Stomach (tissue), 8 donors: ENCODE measurements at regions not wholly inside any gene's neighbourhood (a gene's known extent, or its start where the extent isn't known, plus 50 kb on each side); places are given as distances from the start of the nearest gene placed in this dataset.

Source experiments
- DNase-seq, 2 donors: peaks; one replicate each; pipeline versions ENCODE4 v3.0.0 to v3.0.0-alpha.2; 2013 to 2019
- H3K27ac ChIP-seq, 5 donors: fragments of 200-600 bp in 4 of 5; sonication (generic) in 4 of 5; one replicate each; pipeline ENCODE4 v1.5.1; 2013 to 2019; ENCODE audit warnings: mild to moderate bottlenecking in 1 of 5, moderate library complexity in 1 of 5
- H3K27me3 ChIP-seq, 3 donors: fragments of 200-600 bp; sonication (generic); one replicate each; pipeline ENCODE4 v1.5.1; 2017 to 2019; ENCODE audit warnings: mixed run types in 1 of 3
- H3K36me3 ChIP-seq, 4 donors: fragments of 200-600 bp; sonication (generic); 1 replicate in 3 of 4; 2 replicates in 1 of 4; pipeline ENCODE4 v1.5.1; 2016 to 2019
- H3K4me1 ChIP-seq, 4 donors: fragments of 200-600 bp; sonication (generic); one replicate each; pipeline ENCODE4 v1.5.1; 2016 to 2019
- H3K4me3 ChIP-seq, 4 donors: fragments of 200-600 bp; sonication (generic) in 3 of 4; one replicate each; pipeline ENCODE4 v1.5.1; 2016 to 2019; ENCODE audit warnings: mild to moderate bottlenecking in 1 of 4
- H3K9me3 ChIP-seq, 4 donors: fragments of 200-600 bp; sonication (generic); one replicate each; pipeline ENCODE4 v1.5.1; 2016 to 2019
- EP300 ChIP-seq: sonication (generic); formaldehyde crosslinking; IDR thresholded peaks from one replicate; pipeline ENCODE4 v1.6.1; 2017; ENCODE audit warnings: antibody characterized with exemption
- POLR2A ChIP-seq, 4 donors: fragments of 450-650 bp; IDR thresholded peaks; one replicate each; pipeline ENCODE4 v1.6.1; 2016; ENCODE audit warnings: antibody characterized with exemption in 4 of 4, control low read depth in 2 of 4, mild to moderate bottlenecking in 1 of 4, moderate library complexity in 1 of 4
- POLR2AphosphoS5 ChIP-seq, 3 donors: sonication (generic); formaldehyde crosslinking; IDR thresholded peaks; one replicate each; pipeline ENCODE4 v1.6.1; 2016; ENCODE audit warnings: antibody characterized with exemption in 3 of 3
- WGBS, 5 donors: extraction: QIAGEN DNeasy Blood & Tissue Kit in 3 of 5; methylation state at CpG; one replicate each; pipeline versions ENCODE4 v1.1.5 to v1.1.7; 2013 to 2018; 5-methylcytosine and 5-hydroxymethylcytosine counted together
- intact Hi-C: fragments of 100-400 bp; cut with DNase I; formaldehyde crosslinking; loops from one replicate; pipeline ENCODE4 v1.15.1; 2023; ENCODE audit warnings: low total_unique reads
- TF ChIP-seq, protein P1 (sequence below), 7 experiments: fragments of 450-650 bp in 4 of 7; fragments of 200-600 bp in 3 of 7; sonication (generic) in 3 of 7; IDR thresholded peaks; one replicate each; pipeline ENCODE4 v1.5.1; 2016 to 2019; ENCODE audit warnings: antibody characterized with exemption in 7 of 7, control low read depth in 2 of 7, mild to moderate bottlenecking in 1 of 7
- donor health status: healthy with polysubstance abuse.
- donor health status: Bipolar disorder and iron deficiency.
- donor health status: healthy.

- no peak for TF ChIP-seq POLR2A (IDR thresholded peaks at IDR 0.05)
- no peak for TF ChIP-seq POLR2AphosphoS5 (IDR thresholded peaks at IDR 0.05)
- no peak for TF ChIP-seq EP300
- TF ChIP-seq, protein P1, sequence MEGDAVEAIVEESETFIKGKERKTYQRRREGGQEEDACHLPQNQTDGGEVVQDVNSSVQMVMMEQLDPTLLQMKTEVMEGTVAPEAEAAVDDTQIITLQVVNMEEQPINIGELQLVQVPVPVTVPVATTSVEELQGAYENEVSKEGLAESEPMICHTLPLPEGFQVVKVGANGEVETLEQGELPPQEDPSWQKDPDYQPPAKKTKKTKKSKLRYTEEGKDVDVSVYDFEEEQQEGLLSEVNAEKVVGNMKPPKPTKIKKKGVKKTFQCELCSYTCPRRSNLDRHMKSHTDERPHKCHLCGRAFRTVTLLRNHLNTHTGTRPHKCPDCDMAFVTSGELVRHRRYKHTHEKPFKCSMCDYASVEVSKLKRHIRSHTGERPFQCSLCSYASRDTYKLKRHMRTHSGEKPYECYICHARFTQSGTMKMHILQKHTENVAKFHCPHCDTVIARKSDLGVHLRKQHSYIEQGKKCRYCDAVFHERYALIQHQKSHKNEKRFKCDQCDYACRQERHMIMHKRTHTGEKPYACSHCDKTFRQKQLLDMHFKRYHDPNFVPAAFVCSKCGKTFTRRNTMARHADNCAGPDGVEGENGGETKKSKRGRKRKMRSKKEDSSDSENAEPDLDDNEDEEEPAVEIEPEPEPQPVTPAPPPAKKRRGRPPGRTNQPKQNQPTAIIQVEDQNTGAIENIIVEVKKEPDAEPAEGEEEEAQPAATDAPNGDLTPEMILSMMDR (IDR thresholded peaks at IDR 0.05) = no peak
- Histone ChIP-seq H3K27ac (no peak overlapping the region), H3K27me3 (no peaks in the 10 kb centered on the region), H3K4me1 (no peaks in the 10 kb centered on the region), H3K4me3 (no peak overlapping the region), H3K36me3 (no peaks in the 10 kb centered on the region), H3K9me3 (peaks cover 0 to 5% (median 4%) of the 10 kb centered on the region in 4 donors)
- 46 to 67% (median 57%) methylated on average over 2 of the region's 2 CpGs for WGBS, 5 donors
- no peak for DNase-seq
- intact Hi-C loops = no loop called here
Measured at GRCh38 chr2:188678882-188679281, 295.3 kb upstream of the COL3A1 start.

GRCh38 chr2:188682838-188683237 lies 291.3 kb upstream of the COL3A1 start:
- Histone ChIP-seq H3K9me3 (peaks cover 0 to 6% (median 4%) of the 10 kb centered on the region in 4 donors), H3K36me3 (no peaks in the 10 kb centered on the region), H3K27ac (no peak overlapping the region), H3K4me3 (no peak overlapping the region), H3K4me1 (no peaks in the 10 kb centered on the region), H3K27me3 (no peaks in the 10 kb centered on the region)
- DNase-seq = no peak
- 41 to 66% (median 65%) methylated on average over 1 of the region's 1 CpG for WGBS, 5 donors
- intact Hi-C loops = no loop called here
- TF ChIP-seq POLR2AphosphoS5 (IDR thresholded peaks at IDR 0.05) = no peak
- TF ChIP-seq, protein P1 (IDR thresholded peaks at IDR 0.05) = no peak
- no peak for TF ChIP-seq POLR2A (IDR thresholded peaks at IDR 0.05)
- TF ChIP-seq EP300 = no peak

DNA sequence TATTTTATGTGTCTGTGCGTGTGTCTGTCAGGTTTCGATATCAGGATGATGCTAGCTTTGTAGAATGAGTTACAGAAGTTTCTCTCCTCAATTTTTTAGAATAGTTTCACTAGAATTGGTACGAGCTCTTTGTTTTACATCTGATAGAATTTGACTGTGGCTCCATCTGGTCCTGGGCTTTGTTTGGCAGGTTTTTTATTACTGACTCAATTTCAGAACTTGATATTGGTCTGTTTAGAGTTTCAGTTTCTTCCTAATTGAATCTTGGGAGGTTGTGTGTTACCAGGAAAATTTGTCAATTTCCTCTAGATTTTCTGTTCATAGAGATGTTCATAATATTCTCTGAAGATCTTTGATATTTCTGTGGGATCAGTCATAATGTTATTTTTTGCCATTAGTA lies 289.4 kb upstream of the COL3A1 start:
- no peak for DNase-seq
- intact Hi-C loops = no loop called here
- H3K36me3 ChIP-seq = no peaks in the 10 kb centered on the region
- H3K27ac ChIP-seq = no peak overlapping the region
- no peaks in the 10 kb centered on the region for H3K4me1 ChIP-seq
- no peak overlapping the region for H3K4me3 ChIP-seq
- no peak for TF ChIP-seq POLR2A (IDR thresholded peaks at IDR 0.05)
- TF ChIP-seq EP300 = no peak
- no peak for TF ChIP-seq POLR2AphosphoS5 (IDR thresholded peaks at IDR 0.05)
- TF ChIP-seq, protein P1 (IDR thresholded peaks at IDR 0.05) = no peak
- 76 to 87% (median 83%) methylated on average over 3 of the region's 3 CpGs for WGBS, 5 donors
- H3K27me3 ChIP-seq = no peaks in the 10 kb centered on the region
- H3K9me3 ChIP-seq = peaks cover 0 to 6% (median 4%) of the 10 kb centered on the region in 4 donors

DNA sequence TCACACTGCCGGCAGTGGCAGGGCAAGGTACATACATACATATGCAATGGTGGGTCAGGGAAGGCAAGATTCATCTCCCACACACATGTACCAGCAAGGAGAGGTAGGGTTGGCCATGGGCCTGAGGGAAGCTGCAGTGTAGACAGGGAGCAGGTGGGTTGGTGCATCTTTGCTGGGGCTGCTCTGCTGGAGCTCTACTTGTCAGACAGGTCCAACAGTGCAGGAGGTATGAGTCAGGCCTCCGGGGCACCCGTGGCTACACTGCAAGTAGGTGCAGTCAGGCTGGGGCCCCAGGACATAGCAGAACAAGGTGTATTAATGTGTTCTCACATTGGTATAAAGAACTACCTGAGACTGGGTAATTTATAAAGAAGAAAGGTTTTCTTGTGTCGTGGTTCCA lies 281.1 kb upstream of the COL3A1 start:
- H3K36me3 ChIP-seq = no peaks in the 10 kb centered on the region
- TF ChIP-seq EP300 = no peak
- TF ChIP-seq POLR2A (IDR thresholded peaks at IDR 0.05) = no peak
- no peak for TF ChIP-seq POLR2AphosphoS5 (IDR thresholded peaks at IDR 0.05)
- TF ChIP-seq, protein P1 (IDR thresholded peaks at IDR 0.05) = no peak
- 72 to 87% (median 74%) methylated on average over 4 of the region's 4 CpGs for WGBS, 5 donors
- DNase-seq = peak in 1 of 2 donors; percentile 14
- H3K27ac ChIP-seq = no peak overlapping the region
- H3K4me1 ChIP-seq = peaks cover 0 to 6% (median 0%) of the 10 kb centered on the region in 4 donors
- no peaks in the 10 kb centered on the region for H3K27me3 ChIP-seq
- no peaks in the 10 kb centered on the region for H3K9me3 ChIP-seq
- H3K4me3 ChIP-seq = no peak overlapping the region
- intact Hi-C loops = no loop called here
